Tibial nerve (tissue), 4 donors: ENCODE measurements at regions not wholly inside any gene's neighbourhood (a gene's known extent, or its start where the extent isn't known, plus 50 kb on each side); places are given as distances from the start of the nearest gene placed in this dataset.
"Not testable (repeated sequence)": the region's sequence is repeated elsewhere in the genome, so short reads cannot be mapped to it uniquely, and the experiment has no call there.

ENCODE experiments used
- DNase-seq, 2 donors: peaks; one replicate each; pipeline ENCODE4 v3.0.0-alpha.2; 2019; ENCODE audit warnings: low spot score in 2 of 2
- H3K27ac ChIP-seq, 4 donors: fragments of 200-600 bp; sonication (generic) in 3 of 4; one replicate each; pipeline ENCODE4 v1.5.1; 2017 to 2019; ENCODE audit warnings: mild to moderate bottlenecking in 1 of 4
- H3K27me3 ChIP-seq, 2 donors: fragments of 200-600 bp; sonication (generic) in 1 of 2; one replicate each; pipeline versions ENCODE4 v1.5.1 to v1.6.0; 2017 to 2019
- H3K36me3 ChIP-seq, 3 donors: fragments of 200-600 bp; sonication (generic); one replicate each; pipeline ENCODE4 v1.5.1; 2018 to 2019
- H3K4me1 ChIP-seq, 4 donors: fragments of 200-600 bp; sonication (generic) in 3 of 4; one replicate each; pipeline ENCODE4 v1.5.1; 2017 to 2019
- H3K4me3 ChIP-seq, 4 donors: fragments of 200-600 bp; sonication (generic) in 3 of 4; one replicate each; pipeline ENCODE4 v1.5.1; 2017 to 2019; ENCODE audit warnings: mild to moderate bottlenecking in 1 of 4, moderate library complexity in 1 of 4
- H3K9me3 ChIP-seq, 4 donors: fragments of 200-600 bp; sonication (generic) in 3 of 4; one replicate each; pipeline ENCODE4 v1.5.1; 2017 to 2019
- CTCF ChIP-seq, 5 experiments: fragments of 200-600 bp in 3 of 5; fragments of 450-650 bp in 2 of 5; sonication (generic) in 3 of 5; IDR thresholded peaks; one replicate each; pipeline ENCODE4 v1.5.1; 2016 to 2019; ENCODE audit warnings: antibody characterized with exemption in 5 of 5, mild to moderate bottlenecking in 3 of 5, moderate library complexity in 2 of 5
- EP300 ChIP-seq, 2 donors: sonication (generic); formaldehyde crosslinking; IDR thresholded peaks; one replicate each; pipeline ENCODE4 v1.6.1; 2017; ENCODE audit warnings: antibody characterized with exemption in 2 of 2, mild to moderate bottlenecking in 1 of 2
- POLR2A ChIP-seq, 2 donors: fragments of 450-650 bp; IDR thresholded peaks; one replicate each; pipeline ENCODE4 v1.6.1; 2017; ENCODE audit warnings: antibody characterized with exemption in 2 of 2, mild to moderate bottlenecking in 2 of 2, moderate library complexity in 2 of 2
- WGBS, 2 donors: methylation state at CpG; one replicate each; pipeline ENCODE4 v1.1.5; 2018; 5-methylcytosine and 5-hydroxymethylcytosine counted together

- no peak for DNase-seq
- 43 to 46% methylated on average over 3 of the region's 3 CpGs for WGBS, 2 donors
- TF ChIP-seq CTCF (IDR thresholded peaks at IDR 0.05) (no peak), POLR2A (IDR thresholded peaks at IDR 0.05) (no peak), EP300 (IDR thresholded peaks at IDR 0.05) (no peak)
These were observed 223.9 kb upstream of the SHH start for GRCh38 chr7:156036153-156036552.

GRCh38 chr7:156035387-156035786 is 223.1 kb upstream of the SHH start:
- H3K4me3 ChIP-seq, H3K4me1 ChIP-seq, H3K27me3 ChIP-seq, H3K36me3 ChIP-seq, H3K9me3 ChIP-seq, H3K27ac ChIP-seq, DNase-seq: not testable (repeated sequence)
- 92 to 93% methylated on average over 19 of the region's 19 CpGs for WGBS, 2 donors

More at GRCh38 chr7:156036153-156036552, 223.9 kb upstream of the SHH start:
- Histone ChIP-seq H3K9me3 (peaks cover 0 to 4% (median 0%) of the 10 kb centered on the region in 4 donors), H3K36me3 (no peaks in the 10 kb centered on the region), H3K27me3 (no peaks in the 10 kb centered on the region), H3K4me3 (no peak overlapping the region), H3K27ac (no peak overlapping the region), H3K4me1 (no peaks in the 10 kb centered on the region)

- WGBS, 2 donors: 47 to 48% methylated on average over 3 of the region's 3 CpGs
- peaks cover 0 to 4% (median 0%) of the 10 kb centered on the region in 4 donors for H3K9me3 ChIP-seq
- TF ChIP-seq POLR2A (IDR thresholded peaks at IDR 0.05): no peak
- TF ChIP-seq CTCF (IDR thresholded peaks at IDR 0.05): no peak
- TF ChIP-seq EP300 (IDR thresholded peaks at IDR 0.05): no peak
- no peaks in the 10 kb centered on the region for H3K27me3 ChIP-seq
- H3K36me3 ChIP-seq: no peaks in the 10 kb centered on the region
- H3K27ac ChIP-seq: no peak overlapping the region
- DNase-seq: no peak
- no peaks in the 10 kb centered on the region for H3K4me1 ChIP-seq
- no peak overlapping the region for H3K4me3 ChIP-seq
These were observed 222.1 kb upstream of the SHH start for GRCh38 chr7:156034397-156034796.

- Histone ChIP-seq H3K36me3 (no peaks in the 10 kb centered on the region), H3K9me3 (peaks cover 0 to 4% (median 0%) of the 10 kb centered on the region in 4 donors), H3K4me3 (no peak overlapping the region), H3K27ac (no peak overlapping the region), H3K27me3 (no peaks in the 10 kb centered on the region), H3K4me1 (no peaks in the 10 kb centered on the region)
- TF ChIP-seq EP300 (IDR thresholded peaks at IDR 0.05): no peak
- TF ChIP-seq CTCF (IDR thresholded peaks at IDR 0.05): no peak
- no peak for TF ChIP-seq POLR2A (IDR thresholded peaks at IDR 0.05)
- DNase-seq: no peak
These were observed 220.7 kb upstream of the SHH start for GRCh38 chr7:156032973-156033372.

- no peak for DNase-seq
- no peak overlapping the region for H3K27ac ChIP-seq
- no peaks in the 10 kb centered on the region for H3K36me3 ChIP-seq
- peaks cover 0 to 4% (median 0%) of the 10 kb centered on the region in 4 donors for H3K9me3 ChIP-seq
- WGBS, 2 donors: 91 to 92% methylated on average over 7 of the region's 7 CpGs
- no peaks in the 10 kb centered on the region for H3K4me1 ChIP-seq
- no peaks in the 10 kb centered on the region for H3K27me3 ChIP-seq
- no peak for TF ChIP-seq POLR2A (IDR thresholded peaks at IDR 0.05)
- no peak for TF ChIP-seq EP300 (IDR thresholded peaks at IDR 0.05)
- TF ChIP-seq CTCF (IDR thresholded peaks at IDR 0.05): no peak
- no peak overlapping the region for H3K4me3 ChIP-seq
These were observed 219.6 kb upstream of the SHH start for GRCh38 chr7:156031679-156032478.
